T47D (cell line): ENCODE measurements at regions not wholly inside any gene's neighbourhood (a gene's known extent, or its start where the extent isn't known, plus 50 kb on each side); places are given as distances from the start of the nearest gene placed in this dataset.
"Not testable (repeated sequence)": the region's sequence is repeated elsewhere in the genome, so short reads cannot be mapped to it uniquely, and the experiment has no call there.

ENCODE experiments used
- DNase-seq, 2 experiments: peaks; one replicate each; pipeline versions ENCODE4 v3.0.0 to v3.0.0-alpha.2; 2011 to 2012; ENCODE audit warnings: low read depth in 1 of 2, low spot score in 1 of 2
- JUND ChIP-seq: IDR thresholded peaks from 2 replicates; pipeline ENCODE4 v1.6.1; 2012; ENCODE audit warnings: low read depth
- in situ Hi-C: cut with HindIII; loops from 2 replicates; pipeline ENCODE4 v1.10.0; 2016; ENCODE audit warnings: low sequenced_read_pairs, low pct_unique_long_range_greater_than_20kb

DNA sequence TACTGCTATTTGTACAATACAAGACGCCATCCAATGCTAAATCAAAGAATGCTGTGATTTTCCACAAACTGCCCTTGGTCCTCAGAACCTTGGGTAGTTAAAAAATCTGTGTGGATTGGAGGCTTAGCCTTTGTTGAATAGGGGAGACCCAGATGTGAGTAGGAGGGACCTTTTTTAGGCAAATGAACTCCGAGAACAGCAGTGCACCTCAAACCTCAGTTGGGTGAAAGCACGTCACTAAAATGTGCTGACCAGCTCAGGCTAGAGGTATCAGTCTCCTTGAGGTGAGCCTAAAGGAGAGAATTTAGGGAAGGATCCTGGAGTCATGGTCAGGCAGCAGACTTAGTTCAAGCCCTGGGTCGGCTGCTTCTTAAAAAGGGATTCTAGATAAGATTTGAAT is 200.7 kb downstream of the SOX2 start:
- no peak for DNase-seq
- no peak for TF ChIP-seq JUND
- in situ Hi-C loops, result no loop called here

DNA sequence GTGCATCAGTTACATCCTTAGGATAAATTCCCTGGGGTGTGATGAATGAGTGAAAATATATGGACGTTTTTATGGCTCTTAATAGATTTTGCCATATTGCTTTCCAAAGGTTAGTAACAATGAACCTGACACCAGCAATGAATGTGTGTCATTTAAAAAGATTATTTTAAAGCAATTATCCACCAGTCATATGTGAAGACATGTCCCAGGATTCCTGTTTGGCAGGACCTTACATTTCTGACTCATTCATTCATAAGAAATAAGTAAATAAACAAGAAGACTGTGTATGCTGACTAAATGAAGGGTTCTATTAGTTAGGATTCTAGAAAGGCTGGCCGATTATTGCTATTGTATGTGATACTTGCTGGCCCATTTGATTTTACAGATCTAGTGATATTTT is 201.5 kb downstream of the SOX2 start:
- DNase-seq, result peak in 1 of 2 experiments; percentile 61
- TF ChIP-seq JUND, result no peak
- in situ Hi-C loops, result no loop called here

DNA sequence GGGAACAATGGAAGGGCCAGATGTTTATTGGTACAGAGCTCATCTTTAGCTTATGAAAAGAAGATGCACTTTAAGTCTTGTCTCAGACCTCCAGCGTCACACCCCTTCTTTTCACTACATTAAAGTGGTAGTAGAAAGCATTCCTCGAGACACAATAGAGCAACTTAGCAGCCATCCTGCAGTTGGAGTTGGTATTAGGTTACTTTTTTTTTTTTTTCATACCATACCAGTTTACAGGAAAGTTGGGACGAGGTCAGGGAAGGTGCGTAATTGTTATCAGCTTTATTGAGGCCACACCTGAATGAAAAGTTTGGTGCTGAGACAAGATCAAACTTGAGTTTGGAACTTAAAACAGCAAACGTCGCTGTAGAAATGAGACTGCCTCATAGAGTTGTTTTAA is 203.8 kb downstream of the SOX2 start:
- DNase-seq, result no peak
- in situ Hi-C loops, result no loop called here
- TF ChIP-seq JUND, result no peak

DNA sequence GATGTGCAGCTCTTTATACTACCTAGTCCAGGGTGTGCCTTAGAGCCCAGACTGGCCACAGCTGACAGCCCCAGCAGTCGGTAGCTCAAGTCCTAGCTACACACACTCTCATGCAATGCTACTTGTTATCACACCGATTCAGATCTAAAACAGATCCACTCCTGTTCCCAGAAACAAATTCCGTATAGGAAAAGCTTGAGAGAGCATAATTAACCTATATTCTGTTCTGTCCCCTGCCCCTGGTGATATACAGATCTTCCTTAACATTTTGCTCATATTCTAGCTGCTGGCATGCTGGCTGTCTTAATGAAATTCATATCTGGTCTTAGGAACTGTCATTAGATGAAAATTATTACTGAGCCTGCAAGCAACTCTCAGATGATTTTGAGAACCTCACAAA is 204.3 kb downstream of the SOX2 start:
- DNase-seq, result no peak
- in situ Hi-C loops, result no loop called here
- TF ChIP-seq JUND, result no peak

DNA sequence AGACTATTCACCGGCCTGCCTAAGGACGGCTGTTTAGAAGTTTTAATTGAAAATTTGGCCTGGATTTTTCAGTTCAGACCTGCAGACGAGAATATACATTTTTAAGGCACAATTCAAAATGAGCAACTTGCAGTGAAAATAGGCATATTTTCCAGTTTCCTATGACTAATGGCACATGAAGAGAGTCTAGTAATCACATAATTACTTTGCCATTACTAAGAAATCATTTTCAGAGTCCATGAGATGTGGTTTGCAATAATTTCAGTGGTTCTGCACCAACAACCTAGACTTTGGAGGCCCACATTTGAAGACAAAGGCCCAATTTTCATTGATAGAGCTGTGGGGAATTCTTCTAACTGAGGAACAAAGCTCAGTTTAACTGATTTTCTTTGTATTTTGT is 205.3 kb downstream of the SOX2 start:
- no peak for DNase-seq
- in situ Hi-C loops, result no loop called here
- TF ChIP-seq JUND, result no peak

DNA sequence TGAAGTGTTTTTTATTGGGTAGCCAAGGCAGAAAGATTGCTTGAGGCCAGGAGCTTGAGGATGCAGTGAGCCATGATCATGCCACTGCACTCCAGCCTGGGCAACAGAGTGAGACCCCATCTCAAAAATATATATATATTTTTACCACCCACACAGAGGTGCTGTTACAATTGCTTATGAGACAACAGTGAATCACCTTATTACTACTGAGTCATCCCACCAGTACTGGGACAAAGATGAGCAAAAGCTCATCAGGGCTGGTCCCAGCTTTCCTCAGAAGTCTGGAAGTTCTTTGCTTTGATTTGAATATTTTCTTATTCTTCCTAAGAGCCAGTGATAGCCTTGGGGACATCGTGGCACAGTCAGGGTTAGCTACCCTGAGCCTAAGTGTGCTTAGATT is 207.7 kb downstream of the SOX2 start:
- DNase-seq, result no peak
- in situ Hi-C loops, result no loop called here
- no peak for TF ChIP-seq JUND

DNA sequence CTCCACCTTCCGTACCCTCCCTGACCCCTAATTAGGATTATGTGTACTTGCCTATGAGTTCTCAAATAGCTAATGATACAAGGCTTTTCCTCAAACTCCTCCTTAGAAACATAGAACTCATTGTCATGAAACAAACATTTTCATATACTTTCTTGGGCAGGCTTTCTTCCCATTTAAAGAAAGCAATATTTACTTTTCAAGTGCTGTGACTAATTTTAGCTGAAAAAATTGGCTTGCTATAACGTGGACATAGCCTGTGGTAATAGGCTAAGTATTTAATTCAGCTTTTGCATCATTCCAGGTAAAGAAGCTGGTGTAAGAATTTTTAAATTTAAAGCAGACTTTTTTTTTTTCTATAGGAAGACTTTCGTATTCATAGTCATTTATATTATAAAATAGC is 208.7 kb downstream of the SOX2 start:
- no peak for DNase-seq
- TF ChIP-seq JUND, result no peak
- in situ Hi-C loops, result no loop called here

DNA sequence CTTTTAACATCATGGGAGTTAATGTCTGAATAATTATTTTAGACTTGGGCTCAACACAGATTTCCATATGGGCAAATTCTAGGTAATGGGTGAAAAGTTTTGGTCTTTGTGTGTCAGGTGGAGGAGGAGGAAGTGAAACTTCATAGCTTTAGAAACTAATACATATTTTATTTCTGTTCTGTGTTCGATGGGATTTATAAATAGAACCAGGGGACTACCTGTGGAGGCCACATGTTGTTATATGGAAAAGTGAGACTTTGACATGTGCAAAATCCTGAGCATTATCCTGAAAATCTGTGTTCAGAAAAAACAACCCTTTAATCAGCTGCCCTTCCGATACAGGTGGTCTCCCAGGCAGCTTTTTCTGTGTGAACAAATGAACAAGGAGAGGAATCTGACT is 209.5 kb downstream of the SOX2 start:
- no peak for TF ChIP-seq JUND
- DNase-seq, result no peak
- in situ Hi-C loops, result no loop called here

DNA sequence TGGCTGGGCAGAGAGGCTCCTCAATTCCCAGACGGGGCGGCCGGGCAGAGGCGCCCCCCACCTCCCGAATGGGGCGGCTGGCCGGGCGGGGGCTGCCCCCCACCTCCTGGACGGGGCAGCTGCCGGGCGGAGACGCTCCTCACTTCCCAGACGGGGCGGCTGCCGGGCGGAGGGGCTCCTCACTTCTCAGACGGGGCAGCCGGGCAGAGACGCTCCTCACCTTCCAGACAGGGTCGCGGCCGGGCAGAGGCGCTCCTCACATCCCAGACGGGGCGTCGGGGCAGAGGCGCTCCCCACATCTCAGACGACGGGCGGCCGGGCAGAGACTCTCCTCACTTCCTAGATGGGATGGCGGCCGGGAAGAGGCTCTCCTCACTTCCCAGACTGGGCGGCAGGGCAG is 214.1 kb downstream of the SOX2 start:
- DNase-seq, in situ Hi-C loops: not testable (repeated sequence)

DNA sequence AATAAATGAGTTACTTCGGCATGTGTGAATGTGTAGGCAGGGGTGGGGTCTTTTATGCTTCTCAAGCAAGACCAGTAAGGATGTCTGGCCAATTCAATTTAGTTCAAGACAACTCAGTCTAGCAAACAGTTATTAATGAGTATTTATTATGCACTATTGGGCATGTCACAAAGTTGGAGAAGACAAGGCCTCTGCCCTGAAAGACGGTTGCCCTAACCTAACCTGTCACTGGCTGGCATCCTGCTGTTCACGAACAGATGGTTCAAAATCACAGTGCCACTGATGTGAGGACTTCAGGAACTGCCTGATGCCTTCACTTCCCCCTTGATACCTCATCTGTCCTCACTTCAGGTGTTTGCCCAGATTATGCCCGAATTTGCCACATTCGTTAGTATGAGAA is 217.8 kb downstream of the SOX2 start:
- no peak for DNase-seq
- TF ChIP-seq JUND, result no peak
- in situ Hi-C loops, result no loop called here

DNA sequence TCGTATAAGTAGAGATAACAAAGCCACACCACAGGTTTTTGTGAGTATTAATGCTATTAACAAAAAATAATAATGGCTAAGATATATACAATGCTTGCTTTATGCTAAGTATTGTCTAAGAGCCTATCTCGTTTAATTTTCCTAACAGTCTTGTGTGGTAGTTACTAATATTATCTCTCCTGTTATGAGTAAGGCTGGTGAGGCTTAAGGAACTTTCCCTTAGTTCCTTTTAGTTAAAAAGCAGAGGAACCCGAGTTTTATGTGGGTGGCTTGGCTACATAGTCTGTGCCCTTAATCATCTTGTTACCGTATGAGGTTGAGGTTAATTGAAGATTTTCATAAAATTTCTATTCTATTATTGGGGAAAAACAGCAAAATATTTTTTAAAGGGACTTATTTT is 218.4 kb downstream of the SOX2 start:
- TF ChIP-seq JUND, result no peak
- in situ Hi-C loops, result no loop called here
- DNase-seq, result no peak

DNA sequence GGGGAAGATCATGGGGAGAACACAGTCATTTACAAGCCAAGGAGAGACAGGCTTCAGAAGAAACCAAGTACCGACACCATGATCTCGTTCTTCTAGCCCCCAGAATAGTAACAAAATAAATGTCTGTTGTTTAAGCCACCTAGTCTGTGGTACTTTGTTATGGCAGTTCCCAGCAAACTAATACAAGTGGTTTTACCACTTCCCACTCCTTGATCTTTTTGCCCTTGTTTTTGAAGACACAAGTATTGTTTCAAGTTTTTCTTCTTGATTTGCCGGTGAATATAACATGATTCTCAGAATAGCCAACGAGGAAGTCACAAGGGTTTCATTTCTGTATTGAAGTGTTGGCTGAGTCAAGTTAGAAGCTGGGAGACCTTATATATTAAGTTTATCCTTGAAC is 220.3 kb downstream of the SOX2 start:
- in situ Hi-C loops, result no loop called here
- TF ChIP-seq JUND, result no peak
- DNase-seq, result no peak

DNA sequence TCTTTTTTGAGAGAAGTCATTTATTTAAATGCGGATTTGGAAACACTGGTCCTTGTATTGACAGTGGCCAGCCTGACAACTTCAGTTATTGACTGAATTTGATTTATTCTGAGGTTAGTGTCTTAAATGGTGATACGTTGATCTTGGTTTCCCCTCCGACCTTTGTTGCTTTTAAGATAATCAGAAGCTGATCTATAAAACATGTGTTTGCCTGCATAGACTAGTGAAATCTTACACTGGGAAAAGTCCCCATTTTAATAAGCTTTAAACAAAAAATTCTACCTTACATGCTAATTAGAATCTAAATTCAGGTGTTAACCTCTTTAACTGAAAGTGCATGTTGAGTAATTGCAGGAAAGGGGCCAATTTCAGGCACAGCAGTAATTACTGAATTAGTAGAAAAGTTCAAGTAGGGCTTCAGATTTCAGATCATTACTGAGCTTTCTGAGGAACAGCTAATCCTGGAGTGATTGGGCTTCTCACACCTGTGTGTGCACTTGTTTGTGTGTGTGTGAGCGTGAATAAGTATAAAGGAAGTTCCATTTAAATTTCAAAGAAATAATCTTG is 221.4 kb downstream of the SOX2 start:
- no peak for TF ChIP-seq JUND
- in situ Hi-C loops, result no loop called here
- DNase-seq, result no peak

DNA sequence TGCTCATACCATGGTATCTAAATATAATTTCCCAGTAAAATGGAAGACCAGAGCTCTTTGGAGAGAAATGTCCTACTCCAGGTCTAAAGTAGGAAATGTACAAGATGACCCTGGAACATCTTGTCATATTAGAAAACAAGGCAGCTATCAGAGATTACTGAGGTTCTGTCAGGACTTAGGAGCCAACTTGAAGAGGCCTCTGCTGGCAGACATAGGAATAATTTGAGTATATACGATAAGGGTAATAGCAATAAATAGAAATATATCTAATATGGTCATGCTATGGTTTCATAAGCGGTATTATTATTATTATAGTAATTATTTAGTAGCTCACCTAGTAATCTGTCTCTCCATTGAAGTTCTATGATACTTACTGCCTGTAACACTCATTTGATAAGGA is 224.2 kb downstream of the SOX2 start:
- DNase-seq, result no peak
- no peak for TF ChIP-seq JUND
- in situ Hi-C loops, result no loop called here

DNA sequence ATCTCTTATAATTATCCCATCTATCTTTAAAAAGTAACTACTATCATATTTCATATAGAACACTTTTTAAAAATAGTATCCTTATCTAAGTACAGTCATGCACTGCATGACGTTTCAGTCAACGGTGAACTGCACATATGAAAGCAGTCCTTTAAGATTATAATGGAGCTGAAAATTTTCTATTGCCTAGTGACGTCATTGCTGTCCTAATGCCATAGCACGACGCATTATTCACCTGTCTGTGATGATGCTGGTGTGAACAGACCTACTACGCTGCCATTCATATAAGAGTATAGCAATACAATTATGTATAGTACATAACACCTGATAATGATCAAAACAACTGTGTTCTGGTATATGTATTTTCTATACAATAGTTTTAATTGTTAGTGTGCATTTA is 225.0 kb downstream of the SOX2 start:
- no peak for TF ChIP-seq JUND
- no peak for DNase-seq
- in situ Hi-C loops, result no loop called here

DNA sequence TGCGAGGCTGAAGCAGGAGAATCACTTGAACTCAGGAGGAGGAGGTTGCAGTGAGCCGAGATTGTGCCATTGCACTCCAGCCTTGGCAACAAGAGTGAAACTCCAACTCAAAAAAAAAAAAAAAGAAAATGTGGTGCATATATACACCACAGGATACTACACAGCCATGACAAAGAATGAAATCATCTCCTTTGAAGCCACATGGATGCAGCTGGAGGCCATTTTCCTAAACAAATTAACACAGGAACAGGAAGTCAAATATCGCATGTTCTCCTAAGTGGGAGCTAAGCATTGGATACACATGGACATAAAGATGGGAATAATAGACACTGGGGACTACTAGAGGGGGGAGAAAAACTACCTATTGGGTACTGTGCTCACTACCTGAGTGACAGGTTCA is 226.9 kb downstream of the SOX2 start:
- in situ Hi-C loops, DNase-seq: not testable (repeated sequence)
